B cell (primary cell): ENCODE measurements at regions not wholly inside any gene's neighbourhood (a gene's known extent, or its start where the extent isn't known, plus 50 kb on each side); places are given as distances from the start of the nearest gene placed in this dataset.

ENCODE experiments used
- EZH2 ChIP-seq: IDR thresholded peaks from 2 replicates; pipeline ENCODE4 v1.6.1; 2012; ENCODE audit warnings: borderline replicate concordance, low read depth, mild to moderate bottlenecking, moderate library complexity, low read length; ENCODE audit not compliant: insufficient read depth, poor library complexity, severe bottlenecking
- TF ChIP-seq, protein P1 (sequence below): fragments of 200-600 bp; IDR thresholded peaks from one replicate; pipeline ENCODE4 v1.8.0; 2022; ENCODE audit warnings: antibody characterized with exemption, mild to moderate bottlenecking

DNA sequence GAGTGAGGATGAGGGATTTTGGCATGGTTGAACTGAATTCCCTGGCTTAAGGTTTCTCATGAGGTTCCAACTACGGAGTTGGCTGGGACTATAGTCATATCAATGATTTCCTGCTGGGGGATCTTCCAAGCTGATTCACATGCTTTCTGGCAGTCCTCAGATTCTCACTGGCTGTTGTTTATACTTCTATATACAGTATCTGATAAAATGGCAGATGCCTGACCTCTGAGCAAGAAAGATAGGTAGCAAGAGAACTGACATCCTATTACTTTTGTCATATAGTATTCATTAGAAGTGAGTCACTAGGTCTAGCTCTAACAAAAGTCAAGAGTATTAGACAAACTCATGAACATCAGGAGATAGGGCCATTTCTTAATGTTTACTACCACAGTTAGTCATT, 440.9 kb upstream of the EDIL3 start:
- TF ChIP-seq, protein P1, sequence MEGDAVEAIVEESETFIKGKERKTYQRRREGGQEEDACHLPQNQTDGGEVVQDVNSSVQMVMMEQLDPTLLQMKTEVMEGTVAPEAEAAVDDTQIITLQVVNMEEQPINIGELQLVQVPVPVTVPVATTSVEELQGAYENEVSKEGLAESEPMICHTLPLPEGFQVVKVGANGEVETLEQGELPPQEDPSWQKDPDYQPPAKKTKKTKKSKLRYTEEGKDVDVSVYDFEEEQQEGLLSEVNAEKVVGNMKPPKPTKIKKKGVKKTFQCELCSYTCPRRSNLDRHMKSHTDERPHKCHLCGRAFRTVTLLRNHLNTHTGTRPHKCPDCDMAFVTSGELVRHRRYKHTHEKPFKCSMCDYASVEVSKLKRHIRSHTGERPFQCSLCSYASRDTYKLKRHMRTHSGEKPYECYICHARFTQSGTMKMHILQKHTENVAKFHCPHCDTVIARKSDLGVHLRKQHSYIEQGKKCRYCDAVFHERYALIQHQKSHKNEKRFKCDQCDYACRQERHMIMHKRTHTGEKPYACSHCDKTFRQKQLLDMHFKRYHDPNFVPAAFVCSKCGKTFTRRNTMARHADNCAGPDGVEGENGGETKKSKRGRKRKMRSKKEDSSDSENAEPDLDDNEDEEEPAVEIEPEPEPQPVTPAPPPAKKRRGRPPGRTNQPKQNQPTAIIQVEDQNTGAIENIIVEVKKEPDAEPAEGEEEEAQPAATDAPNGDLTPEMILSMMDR, result no peak
- no peak for TF ChIP-seq EZH2
